HG02870 (cell line): ENCODE measurements at regions not wholly inside any gene's neighbourhood (a gene's known extent, or its start where the extent isn't known, plus 50 kb on each side); places are given as distances from the start of the nearest gene placed in this dataset.

Experiments
- ATAC-seq: cut with Tn5 transposase; IDR thresholded peaks from one replicate; pipeline ENCODE4 v1.9.1; 2021; ENCODE audit warnings: mild to moderate bottlenecking, moderate library complexity; ENCODE audit not compliant: unreplicated experiment

- ATAC-seq, result no peak
Measured at GRCh38 chr18:46402945-46403344, 254.1 kb downstream of the LOXHD1 start.

- no peak for ATAC-seq
Measured at GRCh38 chr18:46405832-46406538, 251.0 kb downstream of the LOXHD1 start.

GRCh38 chr18:46406539-46406932 is 250.5 kb downstream of the LOXHD1 start:
- ATAC-seq, result no peak

- ATAC-seq, result no peak
Measured at GRCh38 chr18:46407486-46408166, 249.4 kb downstream of the LOXHD1 start.

- no peak for ATAC-seq
Measured at GRCh38 chr18:46408334-46408987, 248.6 kb downstream of the LOXHD1 start.

- ATAC-seq, result no peak
Measured at GRCh38 chr18:46411191-46411828, 245.7 kb downstream of the LOXHD1 start.

- ATAC-seq, result no peak
Measured at GRCh38 chr18:46411867-46412690, 244.9 kb downstream of the LOXHD1 start.

GRCh38 chr18:46412916-46413315 is 244.1 kb downstream of the LOXHD1 start:
- no peak for ATAC-seq

GRCh38 chr18:46413684-46414083 is 243.3 kb downstream of the LOXHD1 start:
- no peak for ATAC-seq

- ATAC-seq, result no peak
Measured at GRCh38 chr18:46414863-46415262, 242.2 kb downstream of the LOXHD1 start.

GRCh38 chr18:46415532-46416252 is 241.3 kb downstream of the LOXHD1 start:
- no peak for ATAC-seq

GRCh38 chr18:46416706-46417638 is 240.0 kb downstream of the LOXHD1 start:
- peak; percentile 74 for ATAC-seq

GRCh38 chr18:46418663-46419260 is 238.3 kb downstream of the LOXHD1 start:
- no peak for ATAC-seq

- ATAC-seq, result no peak
Measured at GRCh38 chr18:46419391-46420141, 237.5 kb downstream of the LOXHD1 start.

GRCh38 chr18:46421973-46422551 is 235.0 kb downstream of the LOXHD1 start:
- no peak for ATAC-seq

- ATAC-seq, result no peak
Measured at GRCh38 chr18:46422552-46423055, 234.4 kb downstream of the LOXHD1 start.

- no peak for ATAC-seq
Measured at GRCh38 chr18:46423226-46423805, 233.7 kb downstream of the LOXHD1 start.
